Activated T-cell treated with anti-CD3 and anti-CD28 coated beads for 4 hours (primary cell): ENCODE measurements at regions not wholly inside any gene's neighbourhood (a gene's known extent, or its start where the extent isn't known, plus 50 kb on each side); places are given as distances from the start of the nearest gene placed in this dataset.

Experiments
- DNase-seq: peaks from one replicate; pipeline ENCODE4 v3.0.0-alpha.2; 2020

DNA sequence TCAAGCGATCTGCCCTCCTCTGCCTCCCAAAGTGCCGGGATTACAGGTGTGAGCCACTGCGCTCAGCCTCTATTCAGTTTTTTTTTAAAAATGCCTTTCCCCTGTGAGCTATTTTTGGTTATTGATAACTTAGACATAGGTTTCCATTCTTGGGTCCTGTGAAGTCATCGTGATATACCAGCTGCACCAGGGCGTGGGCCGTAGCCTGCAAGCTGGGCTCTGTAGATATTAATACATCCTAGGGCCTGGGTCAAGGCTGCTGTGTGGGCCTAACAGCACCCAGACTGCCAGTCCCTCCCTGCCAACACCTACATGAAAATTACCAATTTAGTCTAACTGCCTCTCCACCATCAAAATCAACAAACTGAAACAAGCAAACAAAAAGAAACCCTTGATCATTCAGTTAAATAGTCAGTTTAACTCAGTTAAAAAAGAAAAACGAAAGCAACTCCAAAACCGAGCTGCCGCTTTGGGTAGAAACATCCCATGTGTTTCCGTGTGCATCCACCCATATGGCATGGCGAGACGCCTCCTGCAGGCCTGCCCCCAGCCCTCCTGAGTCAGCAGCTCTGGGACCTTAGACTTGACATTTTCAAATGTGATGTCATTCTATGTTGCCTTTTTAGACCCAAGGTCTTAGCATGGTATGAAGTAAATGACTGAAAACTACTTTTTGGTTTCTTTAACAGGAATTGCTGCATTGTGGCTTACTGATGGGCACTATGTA is 330.2 kb downstream of the GLRX3 start:
- no peak for DNase-seq

DNA sequence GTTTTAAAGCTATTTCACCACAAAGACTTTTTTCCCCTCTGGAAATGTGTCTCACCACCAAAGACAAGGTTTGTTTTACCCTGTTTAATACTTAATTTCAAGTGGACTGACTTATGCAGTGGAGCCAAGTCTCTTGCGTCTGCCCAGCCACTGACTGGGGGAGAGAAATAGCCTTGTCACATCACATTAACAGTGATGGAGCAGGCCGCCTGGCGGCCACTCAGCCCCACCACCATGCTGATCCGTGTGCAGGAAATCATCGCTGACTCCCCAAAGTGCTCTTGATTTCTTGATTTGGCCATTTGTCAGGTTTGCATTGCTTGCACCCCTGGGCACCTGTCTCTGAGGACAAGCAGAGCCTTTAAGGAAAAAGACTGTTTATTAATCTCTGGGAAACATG is 334.1 kb downstream of the GLRX3 start:
- no peak for DNase-seq

DNA sequence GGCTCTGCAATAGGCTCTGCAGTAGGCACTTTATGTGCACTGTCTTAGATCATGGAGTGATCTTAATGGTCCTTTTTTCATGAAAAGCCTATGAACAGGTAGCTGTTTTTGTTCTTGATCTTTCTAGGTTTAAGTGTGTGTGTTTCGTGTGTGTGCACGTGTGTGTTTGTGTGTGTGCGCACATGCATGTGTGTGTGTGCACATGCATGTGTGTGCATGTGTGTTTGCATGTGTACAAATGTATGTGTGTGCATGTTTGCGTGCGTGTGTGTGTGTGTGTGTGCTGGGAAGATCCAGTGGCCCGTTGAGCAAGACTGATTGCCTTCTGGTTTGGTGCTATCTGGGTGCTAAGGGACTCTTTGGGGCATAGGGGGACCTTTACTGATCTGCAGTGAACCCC is 334.8 kb downstream of the GLRX3 start:
- DNase-seq, result no peak

DNA sequence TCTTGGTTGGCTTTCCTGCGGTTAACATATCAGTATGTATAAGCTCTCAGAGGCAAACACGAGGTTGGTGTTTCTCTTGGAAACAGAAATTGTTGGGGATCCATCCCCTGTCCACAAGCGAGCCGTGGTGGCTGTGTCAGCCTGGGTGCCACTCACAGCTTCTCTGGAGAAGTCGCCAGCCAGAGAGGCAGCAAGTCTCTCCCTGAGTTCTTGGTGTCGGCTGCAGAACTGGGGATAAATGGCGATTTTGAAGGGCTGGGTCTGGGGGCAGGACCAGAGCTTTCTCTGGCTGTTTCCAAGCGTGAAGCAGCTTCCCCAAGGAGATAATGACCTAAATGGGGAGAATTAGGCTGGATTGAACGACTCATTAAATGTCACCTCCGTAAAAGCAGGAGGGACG is 335.3 kb downstream of the GLRX3 start:
- DNase-seq, result no peak

DNA sequence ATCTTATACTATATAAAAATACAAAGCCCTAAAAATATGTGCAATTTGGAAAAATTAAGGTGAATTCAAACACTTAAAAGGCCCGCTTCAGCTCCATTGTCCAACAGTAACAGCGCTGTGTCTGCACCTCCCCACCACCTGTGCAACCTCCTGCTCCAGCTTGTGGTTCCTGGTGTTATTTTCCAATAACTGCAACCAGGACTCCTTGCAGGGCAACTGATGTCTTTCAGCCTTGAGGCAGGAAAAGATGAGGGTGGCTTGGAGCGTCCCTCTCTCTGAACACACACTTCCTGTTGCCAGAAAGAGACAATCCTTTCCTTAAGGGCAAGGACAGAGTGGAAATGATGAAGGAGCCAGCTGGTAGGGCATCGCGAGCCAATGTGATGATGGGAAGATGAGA is 336.0 kb downstream of the GLRX3 start:
- no peak for DNase-seq

DNA sequence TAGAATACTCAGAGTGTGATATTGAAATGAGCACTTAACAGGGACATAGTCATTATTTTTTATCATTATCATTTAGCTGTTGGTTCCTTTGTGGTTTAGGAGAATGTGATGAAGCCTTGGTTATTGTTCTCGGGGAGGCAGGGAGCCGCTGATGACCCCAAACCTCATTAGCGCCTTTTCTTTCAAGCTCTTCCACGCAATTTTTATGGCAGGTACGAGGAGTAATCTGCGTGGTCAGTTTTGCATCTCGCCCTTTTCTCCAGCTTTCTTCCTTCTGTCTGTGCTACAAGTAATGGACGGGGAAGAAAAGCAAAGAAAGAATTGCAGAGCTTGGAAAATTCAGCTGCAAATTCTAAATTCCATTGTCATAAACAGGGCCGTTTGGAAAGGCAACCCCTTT is 338.4 kb downstream of the GLRX3 start:
- DNase-seq, result no peak

DNA sequence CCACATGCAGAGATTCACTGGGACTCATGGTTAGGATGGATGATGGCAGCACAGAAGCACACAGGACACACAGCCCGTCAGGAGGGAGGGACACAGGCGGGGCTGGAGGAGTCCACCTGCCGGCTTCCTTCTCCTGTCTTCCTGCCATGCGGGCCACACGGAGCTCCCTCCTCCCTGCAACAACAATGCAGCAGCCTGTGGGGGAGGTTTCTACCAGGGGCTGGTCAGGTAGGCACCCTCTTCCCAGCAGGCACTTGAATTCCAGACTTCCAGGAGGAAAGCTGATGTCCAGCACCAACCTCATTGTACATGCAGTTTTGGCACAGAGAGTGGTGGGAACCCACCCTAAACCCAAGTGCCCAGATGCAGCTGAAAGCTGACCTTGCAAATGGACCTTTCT is 341.2 kb downstream of the GLRX3 start:
- no peak for DNase-seq

DNA sequence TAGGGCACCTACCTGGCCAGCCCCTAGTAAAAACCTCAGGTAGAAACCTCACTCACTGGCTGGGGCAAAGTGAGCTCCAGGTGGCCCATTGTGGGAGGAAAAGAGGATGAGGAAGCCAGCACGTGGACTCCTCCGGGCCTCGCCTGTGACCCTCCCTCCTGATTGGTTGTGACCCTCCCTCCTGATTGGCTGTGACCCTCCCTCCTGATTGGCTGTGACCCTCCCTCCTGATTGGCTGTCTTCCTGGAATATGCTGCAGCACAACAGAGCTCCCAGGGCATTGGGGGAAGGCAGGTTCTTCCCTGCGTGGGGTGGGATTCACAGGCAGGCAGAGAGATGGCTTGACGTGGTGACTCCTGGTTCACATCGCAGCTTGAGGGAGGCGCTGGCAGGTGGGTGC is 343.0 kb downstream of the GLRX3 start:
- no peak for DNase-seq

DNA sequence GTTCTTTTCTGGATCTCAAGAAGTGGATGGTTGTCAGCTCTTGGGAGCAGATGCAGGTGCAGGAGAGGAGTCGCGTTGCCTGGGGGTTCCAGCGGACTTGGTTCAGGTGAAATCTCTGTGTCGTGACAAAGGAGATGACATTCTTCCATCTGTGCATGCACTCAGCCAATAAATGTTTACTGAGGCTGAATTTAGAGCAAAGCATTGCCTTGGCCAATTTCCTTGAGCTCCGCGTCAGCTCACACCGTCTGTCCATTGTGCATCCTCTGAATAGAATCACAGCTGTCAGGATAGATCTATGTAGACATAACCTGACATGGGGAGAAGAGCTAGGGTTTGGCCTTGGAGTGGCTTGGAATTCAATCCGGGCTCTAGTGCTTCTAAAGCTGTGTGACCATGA is 343.7 kb downstream of the GLRX3 start:
- no peak for DNase-seq

DNA sequence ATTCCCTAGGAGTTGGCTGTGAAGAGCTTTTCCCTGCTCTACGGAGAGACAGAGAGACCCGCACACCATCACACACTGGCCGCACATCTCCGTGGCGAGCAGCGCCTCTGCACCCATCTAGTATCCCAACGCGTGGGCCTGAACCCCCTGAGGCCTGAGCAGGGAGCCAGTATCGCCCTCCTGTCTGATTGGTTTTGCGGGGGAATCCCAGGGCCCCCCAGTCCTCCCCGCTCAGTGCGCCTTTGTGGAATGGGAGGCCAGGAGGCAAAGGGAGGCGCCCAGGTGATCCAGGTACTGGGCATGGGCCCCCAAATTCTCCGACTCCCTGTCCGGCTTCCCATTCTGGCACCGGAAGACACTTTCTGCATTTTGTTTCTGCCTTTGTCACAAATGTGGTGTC is 344.3 kb downstream of the GLRX3 start:
- DNase-seq, result no peak

DNA sequence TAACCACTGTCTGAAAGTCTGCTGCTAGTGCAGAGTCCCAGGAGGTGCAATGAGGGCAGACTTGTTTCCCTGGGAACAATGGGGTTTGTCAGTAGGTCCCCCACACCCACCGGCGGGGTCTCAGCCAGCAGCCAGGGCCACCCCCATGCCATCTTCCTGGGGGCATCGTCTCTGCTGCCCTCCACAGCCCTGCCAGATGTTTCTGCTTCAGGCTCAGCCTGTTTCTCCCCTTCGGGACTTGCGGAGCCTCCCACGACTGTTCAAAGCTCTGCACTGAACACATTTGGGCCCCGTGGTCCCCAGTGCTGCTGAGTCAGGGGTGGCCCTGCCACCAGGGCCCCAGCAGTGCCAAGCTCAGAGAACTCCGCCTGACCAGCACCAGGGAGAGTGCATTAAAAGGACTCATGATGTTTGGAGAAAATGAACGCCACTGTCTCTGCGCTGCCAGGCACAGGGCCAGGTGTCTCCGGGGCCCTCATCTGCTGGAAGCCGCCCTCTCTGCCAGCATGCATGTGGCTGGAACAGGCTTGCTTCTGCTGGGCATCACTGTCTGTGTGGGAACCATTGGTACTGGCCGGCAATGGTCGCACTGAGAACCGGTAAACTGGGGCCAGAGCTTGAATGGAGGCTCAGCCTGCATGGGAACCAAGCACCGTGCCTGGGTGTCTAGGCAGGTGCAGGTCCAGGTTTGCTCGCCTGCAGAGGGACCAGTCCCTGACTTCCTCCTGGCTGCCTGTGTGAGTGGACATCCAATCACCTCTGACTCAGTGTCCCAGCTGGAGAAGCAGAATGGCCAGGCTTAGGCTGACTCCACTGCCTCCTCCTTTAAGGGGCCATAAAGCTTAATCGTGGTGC is 345.1 kb downstream of the GLRX3 start:
- no peak for DNase-seq

DNA sequence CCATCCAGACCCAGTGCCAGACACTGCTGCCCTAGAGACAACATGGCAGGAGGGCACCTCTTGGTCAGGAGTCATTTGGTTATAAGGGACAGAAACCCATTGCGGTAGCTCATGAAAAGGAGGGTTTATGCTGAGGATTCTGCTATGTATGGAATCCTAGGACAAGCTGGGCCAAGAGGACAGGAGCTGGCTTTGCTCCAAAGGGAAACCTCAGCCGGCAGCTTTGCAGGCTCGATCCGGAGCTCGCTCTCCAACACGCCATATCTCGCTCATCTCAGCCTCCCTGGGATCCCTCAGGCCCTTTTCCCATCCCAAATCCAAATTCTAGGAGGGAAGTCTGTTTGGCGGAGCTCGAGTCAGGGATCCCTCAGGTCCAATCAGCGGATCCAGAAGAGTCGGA is 345.7 kb downstream of the GLRX3 start:
- no peak for DNase-seq

DNA sequence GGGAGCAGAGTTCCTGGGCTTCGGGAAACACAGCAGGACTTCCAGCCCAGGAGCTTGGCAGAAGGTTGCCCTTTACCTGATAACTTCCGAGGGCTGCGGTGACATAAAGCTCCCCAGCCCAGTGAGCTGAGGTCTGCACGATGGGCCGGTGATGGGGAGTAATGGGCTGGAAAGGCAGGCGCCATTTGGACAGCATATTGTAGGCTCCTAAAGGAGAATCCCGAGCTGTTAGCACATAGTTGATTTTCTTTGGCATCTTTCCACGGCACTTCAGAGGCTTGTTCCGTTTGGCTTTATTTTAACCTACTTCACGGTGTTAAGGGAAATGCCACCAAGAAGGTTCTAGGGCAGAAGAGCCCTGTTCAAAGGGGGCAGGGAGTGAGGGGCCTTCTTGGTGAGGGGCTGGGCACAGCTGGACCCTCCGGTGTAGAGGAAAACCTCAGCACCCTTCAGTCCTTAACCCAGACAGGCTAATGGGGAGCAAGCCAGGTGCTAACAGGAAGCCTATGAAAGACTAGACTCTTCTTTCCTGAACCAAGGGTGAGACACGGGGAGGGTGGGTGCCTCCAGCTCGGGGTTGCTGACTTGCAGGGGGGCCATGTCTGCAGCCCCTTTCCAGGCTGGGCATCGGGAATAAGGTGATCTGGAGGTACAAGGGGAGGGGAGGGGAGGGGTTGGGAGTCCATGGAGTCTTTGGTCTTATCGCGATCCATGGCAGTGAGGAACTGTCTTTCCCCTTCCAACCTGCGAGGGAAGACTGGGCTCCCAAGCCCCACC is 347.7 kb downstream of the GLRX3 start:
- no peak for DNase-seq

DNA sequence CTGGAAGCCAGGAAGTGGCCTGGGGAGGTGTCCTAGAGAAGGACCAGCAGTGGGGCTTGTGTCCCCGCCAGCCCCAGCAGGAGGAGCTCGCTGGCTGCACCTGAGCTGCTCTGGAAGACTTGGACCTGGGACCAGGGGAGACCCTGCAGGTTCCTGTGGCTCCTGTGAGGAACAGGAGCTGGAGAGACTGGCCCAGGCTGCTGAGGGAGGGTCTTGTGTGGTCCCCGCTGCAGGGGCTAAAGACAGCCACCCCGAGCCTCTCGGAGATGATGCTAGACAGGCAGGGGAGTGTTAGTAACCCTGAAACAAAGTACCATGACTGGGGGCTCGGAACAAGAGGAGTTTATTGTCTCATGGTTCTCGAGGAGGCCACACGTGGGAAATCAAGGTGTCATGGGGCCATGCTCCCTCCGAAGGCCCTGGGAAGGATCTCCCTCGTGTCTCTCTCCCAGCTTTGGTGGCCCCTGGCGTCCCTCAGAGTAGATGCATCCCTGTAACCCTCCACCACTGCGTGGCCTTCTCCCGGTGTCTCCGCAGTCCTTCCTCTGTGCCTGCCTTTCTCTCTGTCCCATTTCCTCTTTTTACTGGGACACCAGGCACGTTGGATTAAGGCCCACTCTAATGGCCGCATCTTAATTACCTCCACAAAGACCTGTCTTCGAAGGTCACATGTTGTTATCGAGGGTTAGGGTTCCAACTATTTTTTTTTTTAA is 348.4 kb downstream of the GLRX3 start:
- DNase-seq, result no peak

DNA sequence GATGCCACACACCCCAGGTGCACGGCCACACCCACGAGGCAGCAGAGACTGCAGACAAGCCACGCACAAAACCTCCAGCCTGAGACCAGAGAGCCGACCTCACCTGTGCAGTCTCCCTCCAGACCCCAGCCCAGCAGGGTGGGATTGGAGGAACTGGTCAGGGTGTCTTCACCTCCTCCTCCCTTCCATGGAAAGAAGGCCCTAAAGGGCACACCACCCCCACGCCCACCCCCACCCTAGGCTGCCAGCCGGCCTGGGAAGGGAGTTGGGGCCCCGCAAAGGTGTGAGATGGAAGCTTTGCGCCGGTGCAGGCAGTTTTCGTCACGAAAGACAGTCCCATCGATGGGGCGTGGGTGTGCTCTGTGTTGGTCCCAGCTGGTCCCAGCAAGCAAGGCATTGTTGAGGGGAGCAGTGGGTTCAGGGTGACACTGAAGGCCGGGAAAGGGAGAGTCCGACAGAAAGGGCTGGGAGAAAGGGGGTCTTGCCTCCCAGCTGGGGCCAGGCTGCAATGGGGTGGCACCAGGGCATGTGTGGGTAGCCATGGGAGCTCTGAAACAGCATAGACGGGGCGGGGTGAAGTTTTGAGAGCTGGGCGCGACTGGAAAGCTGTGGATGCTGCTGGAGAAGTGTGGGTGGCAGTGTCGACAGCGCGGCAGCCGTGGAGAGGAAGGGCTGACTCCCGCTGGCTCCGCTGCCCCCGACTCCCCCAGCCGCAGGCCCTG is 349.2 kb downstream of the GLRX3 start:
- DNase-seq, result no peak

DNA sequence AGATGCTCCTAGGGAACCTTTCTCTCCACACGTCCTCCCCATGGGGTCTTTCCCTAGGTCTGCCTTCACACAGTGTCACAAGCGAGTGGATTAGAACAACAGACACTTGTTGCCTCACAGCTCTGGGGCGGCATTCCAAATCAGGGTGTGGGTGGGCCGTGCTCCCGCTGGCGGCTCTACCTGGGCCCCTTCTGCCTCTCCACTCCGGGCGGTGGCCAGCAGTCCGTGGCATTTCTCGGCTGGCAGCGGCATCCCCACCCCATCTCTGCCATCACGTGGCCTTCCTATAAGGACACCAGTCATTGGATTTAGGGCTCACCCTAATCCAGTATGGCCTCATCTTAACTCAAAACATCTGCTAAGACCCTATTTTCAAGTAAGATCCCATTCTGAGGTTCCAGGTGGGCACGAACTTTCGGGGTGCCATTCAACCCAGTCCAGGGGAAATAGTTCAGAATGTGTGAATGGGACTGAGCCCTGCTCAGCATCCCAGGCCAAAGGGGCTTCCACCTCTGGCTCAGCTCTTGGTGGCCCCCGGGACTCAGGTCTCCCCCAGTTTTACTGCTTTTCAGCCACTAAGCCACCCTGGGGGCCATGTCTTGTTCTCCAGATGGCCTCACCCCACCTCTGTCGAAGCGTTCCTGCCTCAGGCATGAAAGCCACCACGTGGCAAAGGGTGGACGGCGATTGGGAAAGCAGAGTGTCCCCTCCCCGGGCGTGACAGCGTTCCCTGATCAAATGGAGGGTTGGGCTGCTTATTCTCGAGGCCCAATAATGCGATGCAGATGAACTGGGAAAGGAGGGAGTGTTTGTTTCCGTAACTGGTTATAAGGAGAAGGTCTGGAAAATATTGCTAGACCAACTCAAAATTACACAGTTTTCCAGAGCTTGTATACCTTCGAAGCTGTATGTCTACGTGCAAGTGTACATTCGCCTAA is 350.0 kb downstream of the GLRX3 start:
- DNase-seq, result no peak

DNA sequence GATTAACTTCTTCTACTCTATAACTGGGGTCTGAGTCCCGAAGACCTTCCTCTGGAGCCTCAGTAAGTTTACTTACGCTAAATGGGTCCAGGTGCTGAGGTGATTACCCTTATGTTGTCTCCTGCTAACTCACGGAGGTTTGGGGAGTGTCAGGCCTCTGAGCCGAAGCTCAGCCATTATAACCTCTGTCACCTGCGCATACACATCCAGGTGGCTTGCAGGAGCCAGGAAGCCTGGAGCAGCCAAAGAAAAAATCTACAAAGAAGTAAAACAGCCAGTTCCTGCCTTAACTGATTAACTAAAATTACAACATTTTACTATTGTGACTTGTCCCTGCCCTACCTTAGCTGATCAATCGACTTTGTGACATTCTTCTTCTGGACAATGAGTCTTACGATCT is 350.7 kb downstream of the GLRX3 start:
- no peak for DNase-seq

DNA sequence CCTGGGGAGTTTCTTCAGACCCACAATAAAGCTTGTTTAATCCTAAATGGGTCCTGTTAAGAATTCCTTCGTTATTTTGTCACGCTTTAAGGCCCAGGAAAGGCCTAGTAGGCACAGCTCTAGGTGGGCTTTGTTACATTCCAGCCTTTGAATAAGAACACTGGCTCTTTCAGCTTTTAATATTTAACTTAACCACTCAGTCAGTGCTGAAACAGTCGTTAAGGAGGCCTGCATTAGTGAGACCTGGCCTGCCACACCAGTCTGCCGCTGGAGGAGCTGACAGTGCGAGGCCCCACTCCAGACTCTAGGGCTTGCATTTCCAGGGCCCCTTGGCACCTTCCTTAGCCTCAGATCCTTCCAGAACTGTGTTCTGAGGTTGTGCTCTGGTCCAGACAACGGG is 351.4 kb downstream of the GLRX3 start:
- DNase-seq, result no peak

DNA sequence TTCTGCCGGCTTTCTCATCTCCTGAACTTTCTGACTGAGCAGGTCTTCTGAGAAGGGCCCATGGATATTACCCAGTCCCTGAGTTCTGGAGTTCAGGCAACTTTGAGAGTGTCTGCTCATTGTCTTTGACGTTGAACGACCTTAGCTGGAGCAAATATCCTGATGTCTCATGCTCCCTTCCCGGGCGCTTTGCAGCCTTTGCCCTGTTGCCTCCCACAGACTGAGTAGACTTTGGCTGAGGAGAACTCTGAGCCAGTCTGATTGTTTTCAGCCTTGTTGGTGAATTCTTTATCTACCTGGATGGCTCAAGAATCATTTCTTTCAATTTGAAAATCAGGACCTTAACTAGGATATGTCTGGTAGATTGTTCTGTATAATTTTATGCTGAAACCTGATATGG is 353.7 kb downstream of the GLRX3 start:
- DNase-seq, result no peak

DNA sequence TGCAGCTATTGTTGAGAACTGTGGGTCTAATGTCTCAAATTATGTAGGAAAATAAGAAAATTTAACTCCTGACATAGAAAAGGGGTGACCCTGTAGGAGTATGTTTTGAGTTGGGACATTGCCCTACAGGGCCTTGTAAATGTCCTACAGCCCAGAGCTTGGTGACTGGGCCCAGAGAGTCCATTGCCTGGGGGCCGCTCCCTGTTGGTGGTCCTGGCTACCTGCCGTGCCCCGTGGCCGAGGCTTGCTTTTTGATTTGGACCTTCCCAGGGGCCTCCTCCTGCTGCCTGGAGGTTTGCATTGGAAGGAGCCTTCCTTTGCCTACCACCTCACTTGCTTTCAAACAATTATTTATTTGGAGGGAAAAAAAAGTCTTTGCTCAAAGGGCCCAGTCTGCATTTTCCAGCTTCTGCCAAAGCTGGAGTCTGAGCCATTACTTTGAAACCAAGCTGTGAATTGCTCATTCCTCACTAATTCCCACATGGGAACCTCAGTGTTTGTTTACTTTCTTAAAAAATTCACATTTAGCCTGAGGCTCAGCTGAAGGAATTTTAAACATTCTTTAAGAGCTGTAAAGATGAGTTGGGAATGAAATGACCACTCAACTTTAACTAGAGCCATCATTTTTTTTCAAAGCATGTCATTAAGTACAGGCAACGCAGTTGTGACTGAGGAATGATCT is 355.0 kb downstream of the GLRX3 start:
- DNase-seq, result no peak

DNA sequence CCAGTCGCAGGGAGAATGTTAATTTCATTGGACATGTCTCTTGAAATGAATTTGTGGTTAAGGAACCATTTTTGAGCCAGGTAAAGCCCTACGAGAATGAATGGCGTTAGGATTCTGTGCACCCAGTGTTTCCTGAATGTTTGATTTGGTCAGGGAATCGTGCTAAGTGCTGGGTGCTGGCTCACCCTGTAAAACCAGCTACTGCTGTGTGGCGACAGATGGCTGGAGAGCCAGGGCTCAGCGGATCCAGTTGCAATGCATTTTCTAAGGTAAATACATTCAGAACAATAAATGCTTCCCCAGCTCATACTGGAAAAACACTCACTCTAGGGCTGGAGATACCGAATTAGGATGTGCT is 355.5 kb downstream of the GLRX3 start:
- DNase-seq, result no peak
